ENCODE measurements at regions not wholly inside any gene's neighbourhood (a gene's known extent, or its start where the extent isn't known, plus 50 kb on each side); places are given as distances from the start of the nearest gene placed in this dataset.
"Not testable (repeated sequence)": the region's sequence is repeated elsewhere in the genome, so short reads cannot be mapped to it uniquely, and the experiment has no call there.

DNA sequence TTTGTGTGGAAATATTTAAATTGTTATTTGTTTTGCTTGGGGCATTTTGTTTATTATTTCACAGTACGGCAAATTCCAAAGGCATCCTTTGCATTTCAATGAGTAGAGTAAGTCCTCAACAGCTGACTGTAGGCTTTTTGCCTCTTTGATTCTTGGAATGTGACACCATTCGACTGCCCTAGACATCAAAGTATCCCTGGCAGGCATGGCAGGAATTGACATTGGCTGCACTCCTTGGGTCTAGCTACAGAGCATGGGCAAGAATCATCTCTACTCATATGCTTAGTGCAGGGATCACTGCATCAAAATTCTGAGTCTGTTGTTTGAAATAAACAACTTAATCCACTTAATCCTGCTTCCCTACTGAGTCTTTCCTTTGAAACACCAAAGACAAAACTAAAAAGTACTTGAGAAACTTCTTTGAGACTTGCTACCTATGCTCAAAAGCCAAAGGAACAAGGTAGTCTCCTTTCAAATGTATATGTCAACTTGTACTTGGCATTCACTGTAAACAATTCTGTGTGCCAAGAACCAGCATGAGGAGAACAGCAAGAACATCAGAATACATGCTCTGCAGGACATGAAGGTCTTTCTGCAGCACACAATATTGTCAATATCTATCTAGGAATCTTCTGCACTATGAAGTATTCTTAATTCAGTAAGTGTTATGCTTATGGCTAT lies 1569.0 kb upstream of the FLRT2 start:
- no peak overlapping the region for H3K4me3 Mint-ChIP-seq
- no peaks in the 10 kb centered on the region for H3K4me1 Mint-ChIP-seq
- CTCF ChIA-PET: no interaction called here

DNA sequence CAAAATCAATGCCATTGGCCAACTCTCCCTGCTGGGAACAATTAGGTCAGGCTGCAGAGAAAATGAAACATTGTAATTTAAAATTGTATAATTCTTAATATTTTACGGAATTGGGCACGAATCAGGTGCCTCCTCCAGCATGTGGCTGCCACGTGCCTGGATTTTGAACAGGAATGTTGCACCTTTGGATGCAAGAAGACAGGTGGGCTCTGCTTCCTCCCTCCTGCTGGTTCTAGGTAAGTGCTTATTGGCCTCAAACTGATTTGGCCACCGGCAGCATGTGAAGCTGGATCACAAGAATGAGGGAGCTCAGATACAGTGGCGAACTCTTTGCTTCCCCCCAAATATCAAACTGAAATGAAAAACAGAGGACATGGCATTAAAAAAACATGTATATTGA lies 1559.9 kb upstream of the FLRT2 start:
- CTCF ChIA-PET: no interaction called here
- Mint-ChIP-seq H3K27ac (no peak overlapping the region), H3K27me3 (no peaks in the 10 kb centered on the region), H3K36me3 (no peaks in the 10 kb centered on the region), H3K4me1 (no peaks in the 10 kb centered on the region), H3K4me3 (no peak overlapping the region), H3K9me3 (ENCODE audit: low read depth) (peaks cover 15% of the 10 kb centered on the region)
- DNase-seq (no peak), ATAC-seq (no peak)

More for the DNA sequence above, 1569.0 kb upstream of the FLRT2 start:
- Mint-ChIP-seq H3K36me3 (no peaks in the 10 kb centered on the region), H3K27me3 (no peaks in the 10 kb centered on the region), H3K9me3 (ENCODE audit: low read depth) (peaks cover 8% of the 10 kb centered on the region), H3K27ac (no peak overlapping the region)
- ATAC-seq (no peak), DNase-seq (no peak)

DNA sequence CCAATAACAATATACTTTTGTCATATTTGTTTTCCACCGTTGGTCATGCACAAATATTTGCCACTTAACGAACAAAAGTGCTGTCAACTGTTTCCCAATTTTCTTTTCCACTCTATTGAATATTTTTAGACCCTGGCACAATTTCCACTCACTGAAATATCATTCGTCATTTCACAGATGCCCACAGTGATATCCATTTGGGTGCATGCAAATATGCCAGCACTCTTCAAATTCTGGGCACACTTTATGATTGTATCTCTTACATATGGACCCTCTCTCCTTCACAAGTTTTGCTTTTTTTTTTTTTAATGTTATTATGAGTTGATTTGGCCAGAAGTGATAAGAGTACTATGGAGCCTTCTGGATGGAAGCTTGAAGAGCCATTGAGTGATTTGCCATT lies 1557.3 kb upstream of the FLRT2 start:
- Mint-ChIP-seq H3K4me3 (no peak overlapping the region), H3K4me1 (no peaks in the 10 kb centered on the region), H3K36me3 (no peaks in the 10 kb centered on the region), H3K27ac (no peak overlapping the region), H3K27me3 (no peaks in the 10 kb centered on the region), H3K9me3 (ENCODE audit: low read depth) (peaks cover 13% of the 10 kb centered on the region)
- CTCF ChIA-PET: no interaction called here
- DNase-seq: no peak
- no peak for ATAC-seq

DNA sequence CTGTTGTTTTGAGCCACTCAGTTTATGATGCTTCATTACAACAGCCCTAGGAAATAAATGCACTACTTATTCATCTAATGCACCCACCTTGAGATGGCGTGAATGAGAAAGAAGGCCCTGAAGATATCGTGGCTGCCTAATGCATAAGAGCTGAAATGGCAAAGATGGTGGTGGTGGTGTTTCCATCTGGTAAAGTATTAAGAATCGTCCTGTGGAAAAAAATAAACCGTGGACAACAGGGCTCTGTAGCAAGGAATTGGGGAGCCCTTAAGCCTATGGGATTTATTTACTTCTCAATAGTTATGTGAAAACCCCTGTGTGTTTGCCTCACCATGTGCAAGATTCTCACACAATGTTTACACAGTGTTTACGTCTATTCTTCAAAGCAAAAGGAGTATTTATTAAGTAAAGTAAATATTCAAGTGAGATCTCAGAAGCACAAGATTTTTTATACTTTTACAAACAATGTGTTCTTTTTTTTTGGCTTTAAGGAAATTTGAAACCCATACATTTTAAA lies 1555.2 kb upstream of the FLRT2 start:
- Mint-ChIP-seq H3K9me3 (ENCODE audit: low read depth) (peaks cover 11% of the 10 kb centered on the region), H3K36me3 (no peaks in the 10 kb centered on the region), H3K27me3 (no peaks in the 10 kb centered on the region), H3K4me1 (no peaks in the 10 kb centered on the region), H3K4me3 (no peak overlapping the region), H3K27ac (no peak overlapping the region)
- ATAC-seq (no peak), DNase-seq (no peak)
- CTCF ChIA-PET: no interaction called here

DNA sequence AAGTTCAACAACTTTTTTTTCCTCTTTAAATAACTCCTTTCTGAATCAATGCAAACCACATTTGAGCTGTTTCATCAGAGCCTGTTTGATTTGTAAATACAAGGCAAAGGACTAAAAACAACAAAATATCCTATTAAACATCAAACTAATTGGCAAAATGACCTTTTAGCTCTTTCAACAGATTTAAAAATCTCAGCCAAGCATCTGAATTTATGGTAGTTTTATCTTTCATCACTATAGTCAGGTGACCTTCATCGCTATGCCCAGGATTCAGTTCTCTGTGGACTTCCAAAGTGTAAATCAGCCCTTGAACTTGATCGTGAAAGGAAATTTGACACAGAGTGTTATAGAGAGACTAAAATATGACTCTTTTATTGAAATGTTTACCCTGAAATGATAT lies 1554.5 kb upstream of the FLRT2 start:
- ATAC-seq: no peak
- H3K4me3 Mint-ChIP-seq: no peak overlapping the region

DNA sequence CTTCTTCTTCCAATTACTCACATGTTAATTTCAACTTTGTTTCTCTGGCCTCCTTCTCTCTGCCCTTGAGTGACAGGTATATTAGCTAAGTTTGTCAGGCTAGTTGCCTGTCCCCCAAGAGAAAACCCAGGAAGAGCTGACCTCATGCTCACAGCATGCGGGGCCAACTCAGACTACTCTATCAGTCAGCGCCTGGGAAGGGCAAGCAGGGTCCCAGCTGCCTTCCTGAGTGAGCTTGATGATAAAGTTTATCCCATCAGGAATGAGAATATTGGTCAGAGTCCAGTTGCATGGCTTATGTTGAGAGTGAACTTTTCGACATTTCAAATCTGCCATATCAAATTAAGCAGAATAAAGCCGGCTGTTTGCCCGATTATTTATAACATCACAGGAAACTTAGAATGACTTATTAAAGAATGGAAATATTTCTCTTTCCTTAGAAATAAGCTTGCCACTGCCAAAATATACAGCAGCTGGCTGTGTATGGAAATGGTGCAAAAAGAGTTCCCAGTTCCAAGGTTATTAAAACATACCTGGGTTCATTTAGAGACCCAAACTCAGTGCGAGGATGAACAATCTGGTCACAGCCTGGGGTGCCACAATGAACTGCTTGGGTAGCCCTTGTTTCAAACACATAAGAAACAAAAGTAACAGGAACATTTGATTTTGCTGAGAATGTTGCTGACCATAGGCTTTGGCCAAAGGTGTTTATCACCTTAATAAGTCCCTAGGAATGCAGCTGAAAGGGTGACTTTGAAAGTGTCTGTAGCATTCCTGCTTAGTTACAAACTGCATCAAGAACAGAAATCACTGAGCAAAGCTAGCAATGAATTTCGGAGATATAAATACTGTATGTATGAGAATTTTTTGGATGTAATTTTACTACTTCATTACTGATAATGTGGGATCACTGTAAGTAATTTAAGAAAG lies 1553.8 kb upstream of the FLRT2 start:
- peaks cover 8% of the 10 kb centered on the region for H3K9me3 Mint-ChIP-seq (ENCODE audit: low read depth)
- DNase-seq (no peak), ATAC-seq (no peak)
- no peak overlapping the region for H3K27ac Mint-ChIP-seq
- H3K36me3 Mint-ChIP-seq: no peaks in the 10 kb centered on the region
- H3K4me3 Mint-ChIP-seq: no peak overlapping the region
- no peaks in the 10 kb centered on the region for H3K27me3 Mint-ChIP-seq
- CTCF ChIA-PET: no interaction called here
- no peaks in the 10 kb centered on the region for H3K4me1 Mint-ChIP-seq

More for the DNA sequence above, 1554.5 kb upstream of the FLRT2 start:
- no peak for DNase-seq
- Mint-ChIP-seq H3K36me3 (no peaks in the 10 kb centered on the region), H3K27ac (no peak overlapping the region), H3K9me3 (ENCODE audit: low read depth) (peaks cover 11% of the 10 kb centered on the region), H3K4me1 (no peaks in the 10 kb centered on the region), H3K27me3 (no peaks in the 10 kb centered on the region)
- CTCF ChIA-PET: no interaction called here

DNA sequence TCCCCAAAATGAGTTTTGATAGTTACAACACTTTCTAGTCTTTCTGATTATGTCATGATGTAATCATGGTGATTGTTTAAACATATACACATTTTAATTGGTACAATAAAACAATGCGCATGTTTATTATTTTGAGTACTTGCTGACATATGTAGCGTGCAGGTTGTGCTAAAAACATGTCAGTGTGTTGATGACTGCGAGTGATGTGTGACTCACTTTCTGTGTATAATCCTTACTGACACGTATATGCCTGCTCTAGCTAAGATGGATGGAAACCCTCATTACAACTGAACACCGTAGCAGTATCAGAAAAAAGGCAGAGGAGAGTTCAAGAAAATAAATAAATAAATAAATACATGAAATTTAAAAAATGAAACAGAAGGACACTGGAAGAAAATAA lies 1552.4 kb upstream of the FLRT2 start:
- H3K27ac Mint-ChIP-seq: no peak overlapping the region
- no peaks in the 10 kb centered on the region for H3K4me1 Mint-ChIP-seq
- CTCF ChIA-PET: no interaction called here
- no peaks in the 10 kb centered on the region for H3K36me3 Mint-ChIP-seq
- no peak for ATAC-seq
- no peak overlapping the region for H3K4me3 Mint-ChIP-seq
- no peak for DNase-seq
- peaks cover 6% of the 10 kb centered on the region for H3K9me3 Mint-ChIP-seq (ENCODE audit: low read depth)
- H3K27me3 Mint-ChIP-seq: no peaks in the 10 kb centered on the region

DNA sequence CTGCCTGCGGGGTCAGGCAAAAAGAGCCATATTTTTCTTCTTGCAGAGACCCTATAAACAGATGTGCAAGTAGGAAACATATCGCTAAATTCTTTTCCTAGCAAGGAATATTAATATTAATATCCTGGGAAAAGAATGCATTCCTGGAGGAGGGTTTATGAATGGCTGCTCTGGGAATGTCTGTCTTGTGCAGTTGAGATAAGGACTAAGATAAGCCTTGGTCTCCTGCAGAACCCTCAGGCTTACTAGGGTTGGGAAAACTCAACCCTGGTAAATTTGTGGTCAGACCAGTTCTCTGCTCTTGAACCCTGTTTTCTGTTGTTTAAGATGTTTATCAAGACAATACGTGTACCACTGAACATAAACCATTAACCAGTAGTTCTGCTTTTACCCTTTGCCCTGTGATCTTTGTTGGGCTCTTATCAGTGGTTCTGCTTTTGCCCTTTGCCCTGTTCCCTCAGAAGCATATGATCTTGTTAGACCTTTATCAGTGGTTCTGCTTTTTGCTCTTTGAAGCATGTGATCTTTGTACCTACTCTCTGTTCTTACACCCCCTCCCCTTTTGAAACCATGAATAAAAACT lies 1548.2 kb upstream of the FLRT2 start:
- ATAC-seq, H3K4me1 Mint-ChIP-seq, DNase-seq, CTCF ChIA-PET, H3K4me3 Mint-ChIP-seq, H3K27me3 Mint-ChIP-seq, H3K27ac Mint-ChIP-seq, H3K36me3 Mint-ChIP-seq: not testable (repeated sequence)
- peaks cover 13% of the 10 kb centered on the region for H3K9me3 Mint-ChIP-seq (ENCODE audit: low read depth)

DNA sequence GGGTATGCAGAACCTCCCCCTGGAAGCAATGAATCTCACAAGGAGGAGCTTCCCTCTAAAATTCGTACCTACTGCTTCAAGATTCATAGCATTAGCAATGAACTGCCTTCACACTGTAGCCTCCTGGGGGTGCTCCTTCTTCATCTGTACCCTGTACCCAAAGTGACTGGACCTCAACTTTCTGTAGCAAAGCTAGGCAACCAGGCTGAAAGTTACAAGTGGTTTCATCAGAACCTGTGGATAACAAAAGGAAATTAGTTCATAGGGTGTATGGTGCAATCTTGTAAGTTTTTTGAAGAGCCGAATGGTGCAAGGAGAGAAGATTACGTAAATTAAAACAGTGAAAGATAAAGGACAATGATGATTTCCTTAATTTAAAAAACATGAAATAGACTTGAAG lies 1541.7 kb upstream of the FLRT2 start:
- Mint-ChIP-seq H3K27me3 (no peaks in the 10 kb centered on the region), H3K36me3 (no peaks in the 10 kb centered on the region)
- no peak for ATAC-seq

DNA sequence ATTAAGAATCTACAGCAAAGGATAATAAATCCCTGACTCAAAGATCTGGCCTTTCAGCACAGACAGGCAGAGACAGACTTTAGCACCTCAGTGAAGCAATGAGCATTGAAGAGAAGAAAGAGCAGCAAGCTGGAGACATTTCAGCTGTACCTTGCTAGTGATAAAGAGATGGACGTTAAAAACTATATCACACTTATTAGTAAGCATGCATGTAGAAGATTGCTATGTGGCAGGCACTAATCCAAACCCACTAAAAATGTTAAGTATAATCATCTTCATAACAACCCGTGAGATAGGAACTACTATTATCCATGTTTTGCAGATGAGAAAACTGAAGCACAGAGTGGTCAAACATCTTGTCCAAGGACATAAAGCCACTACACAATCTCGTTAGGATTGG lies 1538.3 kb upstream of the FLRT2 start:
- DNase-seq: no peak
- Mint-ChIP-seq H3K4me3 (no peak overlapping the region), H3K27ac (no peak overlapping the region), H3K4me1 (no peaks in the 10 kb centered on the region), H3K27me3 (no peaks in the 10 kb centered on the region), H3K9me3 (ENCODE audit: low read depth) (peaks cover 16% of the 10 kb centered on the region), H3K36me3 (no peaks in the 10 kb centered on the region)
- CTCF ChIA-PET: no interaction called here
- ATAC-seq: no peak

More for the DNA sequence above, 1541.7 kb upstream of the FLRT2 start:
- Mint-ChIP-seq H3K9me3 (ENCODE audit: low read depth) (peaks cover 20% of the 10 kb centered on the region), H3K27ac (no peak overlapping the region), H3K4me1 (no peaks in the 10 kb centered on the region), H3K4me3 (no peak overlapping the region)
- DNase-seq: no peak
- CTCF ChIA-PET: no interaction called here

DNA sequence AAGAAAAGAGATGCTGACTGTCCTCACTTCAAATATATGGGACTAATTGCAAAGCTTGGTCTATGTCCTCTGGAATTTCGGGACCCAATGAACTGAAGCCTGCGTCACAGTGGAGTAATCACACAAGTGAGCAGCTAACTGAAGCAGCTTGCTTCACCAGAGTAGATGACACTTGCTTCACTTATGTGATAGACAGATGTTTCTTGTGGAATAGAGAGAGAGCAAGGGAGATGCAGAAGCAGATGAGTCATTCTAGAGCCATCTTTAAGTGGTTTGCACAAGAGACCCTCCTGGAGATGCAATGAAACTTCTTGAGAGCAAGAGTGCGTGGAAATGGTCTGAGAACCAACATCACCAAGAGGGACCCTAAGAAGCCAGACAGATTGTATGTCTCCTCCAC lies 1537.1 kb upstream of the FLRT2 start:
- no peak overlapping the region for H3K27ac Mint-ChIP-seq
- H3K36me3 Mint-ChIP-seq: no peaks in the 10 kb centered on the region
- H3K27me3 Mint-ChIP-seq: no peaks in the 10 kb centered on the region
- no peak overlapping the region for H3K4me3 Mint-ChIP-seq
- DNase-seq (no peak), ATAC-seq (no peak)
- CTCF ChIA-PET: no interaction called here
- peaks cover 15% of the 10 kb centered on the region for H3K9me3 Mint-ChIP-seq (ENCODE audit: low read depth)
- H3K4me1 Mint-ChIP-seq: no peaks in the 10 kb centered on the region

DNA sequence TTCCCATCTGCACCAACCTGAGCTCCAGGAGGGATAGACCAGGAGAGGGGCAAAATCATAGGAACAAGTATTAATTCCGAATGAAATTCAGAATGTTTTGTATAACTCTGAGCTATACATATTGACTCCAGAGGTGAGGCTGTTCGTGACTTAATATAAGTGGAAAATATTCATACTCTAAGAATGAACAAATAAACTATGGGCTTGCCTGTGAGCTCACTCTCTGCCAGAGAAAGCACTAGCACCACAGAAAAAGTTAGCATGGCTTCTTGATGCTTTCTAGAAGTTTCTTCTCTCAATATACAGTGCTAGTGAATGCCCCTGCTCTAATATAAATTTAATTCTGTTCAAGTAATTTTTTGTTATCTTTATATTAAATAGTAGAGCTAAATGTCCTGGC lies 1536.4 kb upstream of the FLRT2 start:
- H3K4me1 Mint-ChIP-seq: no peaks in the 10 kb centered on the region
- no peaks in the 10 kb centered on the region for H3K27me3 Mint-ChIP-seq
- H3K36me3 Mint-ChIP-seq: no peaks in the 10 kb centered on the region
- H3K4me3 Mint-ChIP-seq: no peak overlapping the region
- DNase-seq (no peak), ATAC-seq (no peak)
- no peak overlapping the region for H3K27ac Mint-ChIP-seq
- CTCF ChIA-PET: no interaction called here
- H3K9me3 Mint-ChIP-seq (ENCODE audit: low read depth): peaks cover 13% of the 10 kb centered on the region

DNA sequence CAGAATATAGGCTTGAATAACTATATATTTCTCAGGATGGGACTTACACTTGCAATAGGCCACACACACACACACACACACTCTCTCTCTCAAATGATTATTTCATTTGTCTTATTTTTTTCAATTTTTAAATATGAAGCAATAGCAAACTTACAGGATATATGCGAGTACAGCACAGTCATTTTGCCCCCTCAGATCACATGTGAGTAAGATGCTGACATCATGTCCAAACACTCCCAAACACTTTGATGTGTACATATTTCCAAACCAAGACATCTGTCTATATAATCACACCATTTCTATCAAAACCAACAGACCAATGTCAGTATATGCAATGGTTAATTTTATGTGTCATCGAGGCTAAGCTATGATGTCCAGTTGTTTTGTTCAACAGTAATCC lies 1535.9 kb upstream of the FLRT2 start:
- Mint-ChIP-seq H3K36me3 (no peaks in the 10 kb centered on the region), H3K27me3 (no peaks in the 10 kb centered on the region), H3K27ac (no peak overlapping the region), H3K4me3 (no peak overlapping the region), H3K9me3 (ENCODE audit: low read depth) (peaks cover 13% of the 10 kb centered on the region), H3K4me1 (no peaks in the 10 kb centered on the region)
- DNase-seq (no peak), ATAC-seq (no peak)
- CTCF ChIA-PET: no interaction called here

DNA sequence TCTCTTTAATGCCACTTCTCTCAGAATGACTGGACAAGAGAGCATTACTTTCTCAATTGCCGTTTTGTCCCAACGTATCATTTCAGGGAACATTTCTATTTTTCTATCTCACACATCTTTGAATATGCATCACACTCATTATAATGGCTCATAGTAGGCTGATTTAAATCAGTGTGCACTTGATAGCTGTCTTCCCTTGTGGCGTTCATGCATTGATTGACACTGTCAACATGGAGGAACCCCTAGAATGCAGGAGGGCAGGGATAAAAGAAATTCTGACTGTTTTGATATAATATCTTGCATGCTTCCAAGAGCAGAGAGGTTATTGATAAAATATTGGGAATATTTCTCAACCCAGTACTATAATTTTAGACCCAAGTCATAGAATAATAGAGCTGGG lies 1528.9 kb upstream of the FLRT2 start:
- CTCF ChIA-PET: no interaction called here
- Mint-ChIP-seq H3K27me3 (no peaks in the 10 kb centered on the region), H3K4me3 (no peak overlapping the region), H3K4me1 (no peaks in the 10 kb centered on the region), H3K9me3 (ENCODE audit: low read depth) (peaks cover 19% of the 10 kb centered on the region), H3K36me3 (no peaks in the 10 kb centered on the region), H3K27ac (no peak overlapping the region)
- DNase-seq: no peak
- no peak for ATAC-seq

Data from activated CD8-positive, alpha-beta memory T cell treated with anti-CD3 and anti-CD28 coated beads, Interleukin-2, amount 10 ng/mL, durations not matched to agents 7 days and 5 days (primary cell).